HepG2 (cell line): ENCODE measurements at regions not wholly inside any gene's neighbourhood (a gene's known extent, or its start where the extent isn't known, plus 50 kb on each side); places are given as distances from the start of the nearest gene placed in this dataset.

Experiments
- ATAC-seq: fragments of 200-7000 bp; cut with Tn5 transposase; 3 replicates; pipeline ENCODE4 v1.9.1; 2020; ENCODE audit warnings: mild to moderate bottlenecking, moderate library complexity
- BruUV-seq: library from RNA; stranded (reverse); fragments of 400-500 nt; replicated peaks from 2 replicates; lab custom pipeline; 2021; lab: Mats Ljungman, UMichigan
- CTCF ChIA-PET: fragments of 300-600 bp; formaldehyde crosslinking; extraction: SDS; loops from one replicate; lab custom pipeline; 2021; ENCODE audit warnings: low total read pairs, inconsistent platforms, low intra/inter-chr PET ratio; lab: Yijun Ruan, JAX
- POLR2A ChIA-PET: fragments of 350-600 bp; sonication (Branson Sonifier 250); formaldehyde crosslinking; loops from one replicate; lab custom pipeline; 2020; ENCODE audit warnings: antibody characterized with exemption, inconsistent platforms; lab: Yijun Ruan, JAX
- DNase-seq: peaks from one replicate; pipeline ENCODE4 v3.0.0-alpha.2; 2015; ENCODE audit warnings: low spot score
- FAIRE-seq: peaks from 3 replicates; lab custom pipeline; 2011; peaks lifted over from hg19 to GRCh38; lab: Jason Lieb, UNC
- H2AFZ ChIP-seq: one replicate; pipeline ENCODE4 v1.6.1; 2011; ENCODE audit warnings: low read length, inconsistent platforms
- H3K27ac ChIP-seq: fragments of 300-600 bp; 3 replicates; pipeline ENCODE4 v1.8.0; 2011; ENCODE audit warnings: mixed run types, mild to moderate bottlenecking, mixed read lengths, low read length, inconsistent platforms; ENCODE audit not compliant: insufficient read depth; ENCODE audit errors: extremely low read length
- H3K27me3 ChIP-seq, 2 experiments: fragments of 200-600 bp in 1 of 2; 2 replicates in 1 of 2; 3 replicates in 1 of 2; pipeline versions ENCODE4 v1.6.0 to v1.8.0; 2011; ENCODE audit warnings: low read length in 2 of 2, mild to moderate bottlenecking in 2 of 2, moderate library complexity in 2 of 2, inconsistent platforms in 1 of 2; ENCODE audit not compliant: insufficient read depth in 2 of 2, control insufficient read depth in 1 of 2
- H3K36me3 ChIP-seq, 2 experiments: fragments of 200-600 bp in 1 of 2; replicated peaks in 1 of 2; 2 replicates in 1 of 2; 3 replicates in 1 of 2; pipeline versions ENCODE4 v1.5.1 to v1.8.0; 2011; ENCODE audit warnings: low read length in 2 of 2, inconsistent platforms in 1 of 2; ENCODE audit not compliant: insufficient read depth in 2 of 2, control insufficient read depth in 1 of 2
- H3K4me1 ChIP-seq: 2 replicates; pipeline ENCODE4 v1.5.1; 2012; ENCODE audit warnings: low read length, inconsistent platforms; ENCODE audit not compliant: insufficient read depth
- H3K4me2 ChIP-seq: 2 replicates; pipeline ENCODE4 v1.6.0; 2011; ENCODE audit warnings: low read depth, low read length, inconsistent platforms
- H3K4me3 ChIP-seq, 3 experiments: fragments of 200-600 bp in 1 of 3; sonication (generic), shearing (Covaris generic) in 1 of 3; replicated peaks in 1 of 3; 2 replicates each; pipeline ENCODE4 v1.5.1; 2011 to 2016; ENCODE audit warnings: low read length in 3 of 3, inconsistent platforms in 2 of 3, low read depth in 2 of 3, mild to moderate bottlenecking in 2 of 3, control low read depth in 1 of 3, mixed read lengths in 1 of 3; ENCODE audit not compliant: insufficient read depth in 1 of 3
- H3K79me2 ChIP-seq: one replicate; pipeline ENCODE4 v1.6.1; 2011; ENCODE audit warnings: low read length, inconsistent platforms; ENCODE audit not compliant: insufficient read depth
- H3K9ac ChIP-seq: 2 replicates; pipeline ENCODE4 v1.6.0; 2011; ENCODE audit warnings: mild to moderate bottlenecking, low read depth, low read length, inconsistent platforms; ENCODE audit not compliant: insufficient read depth
- H3K9me3 ChIP-seq: 2 replicates; pipeline ENCODE4 v1.5.1; 2012; ENCODE audit warnings: mild to moderate bottlenecking, low read length
- H4K20me1 ChIP-seq: 2 replicates; pipeline ENCODE4 v1.6.0; 2011; ENCODE audit warnings: inconsistent platforms, mild to moderate bottlenecking, low read length, moderate library complexity; ENCODE audit not compliant: insufficient read depth
- CSRNP2 ChIP-seq: sonication (generic); formaldehyde crosslinking; conservative IDR thresholded peaks from 2 replicates; pipeline ENCODE4 v1.8.0; 2022; ENCODE audit warnings: low read depth, missing genetic modification reagents
- HNF4G ChIP-seq, 2 experiments: sonication (generic) in 1 of 2; formaldehyde crosslinking in 1 of 2; IDR thresholded peaks; 2 replicates each; pipeline versions ENCODE4 v1.4.0 to v1.6.1; 2011 to 2020; ENCODE audit warnings: borderline replicate concordance in 2 of 2, low read depth in 2 of 2, mild to moderate bottlenecking in 2 of 2, low read length in 1 of 2, missing genetic modification reagents in 1 of 2, moderate library complexity in 1 of 2
- PITX1 ChIP-seq: sonication (generic); formaldehyde crosslinking; IDR thresholded peaks from 2 replicates; pipeline ENCODE4 v1.5.1; 2020; ENCODE audit warnings: mild to moderate bottlenecking, missing genetic modification reagents
- ZNF652 ChIP-seq: IDR thresholded peaks from 2 replicates; pipeline ENCODE4 v1.6.1; 2016; ENCODE audit warnings: low read depth, borderline replicate concordance
- WGBS: methylation state at CpG from one replicate; pipeline ENCODE4 v1.1.6; 2017; ENCODE audit warnings: low lambda C conversion rate; 5-methylcytosine and 5-hydroxymethylcytosine counted together
- in situ Hi-C: cut with HindIII; loops from 2 replicates; pipeline ENCODE4 v1.10.0; 2017; ENCODE audit warnings: low pct_unique_long_range_greater_than_20kb; ENCODE audit not compliant: extremely low pct_ligation_motif_present
- intact Hi-C: fragments of 100-400 bp; cut with micrococcal nuclease; formaldehyde crosslinking; loops from one replicate; pipeline ENCODE4 v1.10.0; 2022; ENCODE audit not compliant: unreplicated experiment
- TF ChIP-seq, protein P1 (sequence below): sonication (generic); formaldehyde crosslinking; IDR thresholded peaks from 2 replicates; pipeline ENCODE4 v1.8.0; 2022; ENCODE audit warnings: mild to moderate bottlenecking, missing genetic modification reagents; ENCODE audit not compliant: insufficient replicate concordance
- TF ChIP-seq, protein P2 (sequence below): sonication (generic); formaldehyde crosslinking; IDR thresholded peaks from 2 replicates; pipeline ENCODE4 v1.5.0; 2020; ENCODE audit warnings: mild to moderate bottlenecking, missing genetic modification reagents, borderline replicate concordance

DNA sequence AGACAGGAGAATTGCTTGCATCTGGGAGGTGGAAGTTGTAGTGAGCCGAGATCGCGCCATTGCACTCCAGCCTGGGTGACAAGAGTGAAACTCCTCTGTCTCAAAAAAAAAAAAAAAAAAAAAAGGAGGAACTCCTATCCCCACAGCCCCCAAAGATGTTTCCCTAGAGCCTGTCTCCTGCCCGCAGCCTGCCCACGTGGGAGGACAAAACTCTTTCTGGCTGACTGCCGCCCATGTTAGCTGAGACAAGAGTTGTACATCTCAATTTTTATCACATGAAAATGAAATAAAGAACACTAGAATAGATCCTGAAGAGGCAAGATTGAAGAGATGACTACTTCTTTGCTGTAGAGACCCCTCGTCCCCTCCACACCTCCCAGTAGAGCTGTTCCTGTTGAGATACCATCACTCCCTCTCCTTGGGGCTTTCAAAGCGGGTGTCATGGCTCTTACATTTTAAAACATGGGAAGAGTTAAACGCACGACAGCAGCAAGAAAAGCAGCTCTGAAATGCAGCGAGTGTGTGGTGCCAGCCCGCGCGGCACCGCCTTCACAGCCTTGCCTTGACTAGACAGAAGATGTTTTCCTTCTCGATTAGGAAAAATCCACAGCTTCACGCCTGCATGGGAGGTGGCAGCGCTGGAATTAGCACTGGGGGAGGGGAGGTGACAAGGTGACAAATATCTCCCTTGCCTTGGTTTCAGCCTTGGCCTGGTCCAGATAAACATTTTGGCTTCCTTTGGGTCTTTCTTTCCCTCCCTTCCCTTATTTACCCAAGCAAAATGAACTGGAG, 253.4 kb upstream of the CSF3R start:
- Histone ChIP-seq H3K27ac (no peak overlapping the region), H4K20me1 (no peaks in the 10 kb centered on the region), H3K9ac (no peak overlapping the region), H3K9me3 (no peaks in the 10 kb centered on the region), H3K4me3 (no peak overlapping the region), H3K79me2 (no peaks in the 10 kb centered on the region), H3K27me3 (peaks cover 5 to 27% of the 10 kb centered on the region in 2 experiments; a peak in 3 of 5 replicates), H2AFZ (no peak overlapping the region), H3K4me2 (no peak overlapping the region), H3K4me1 (no peaks in the 10 kb centered on the region), H3K36me3 (no peaks in the 10 kb centered on the region)
- in situ Hi-C loops: no loop called here
- ChIA-PET POLR2A (no interaction called here), CTCF (no interaction called here)
- BruUV-seq: no TSS peak
- no peak for DNase-seq
- no peak for FAIRE-seq
- WGBS: 18% methylated on average over 15 of the region's 18 CpGs
- intact Hi-C loops: no loop called here
- ATAC-seq: no peak
- TF ChIP-seq HNF4G (IDR thresholded peaks at IDR 0.05; ENCODE audit: borderline replicate concordance, low read depth, low read length) (no peak), HNF4G (CRISPR knock-in tag; IDR thresholded peaks at IDR 0.05; ENCODE audit: borderline replicate concordance, low read depth) (no peak), CSRNP2 (CRISPR knock-in tag) (no peak), ZNF652 (CRISPR knock-in tag) (no peak), PITX1 (CRISPR knock-in tag) (no peak)
- TF ChIP-seq, protein P1, sequence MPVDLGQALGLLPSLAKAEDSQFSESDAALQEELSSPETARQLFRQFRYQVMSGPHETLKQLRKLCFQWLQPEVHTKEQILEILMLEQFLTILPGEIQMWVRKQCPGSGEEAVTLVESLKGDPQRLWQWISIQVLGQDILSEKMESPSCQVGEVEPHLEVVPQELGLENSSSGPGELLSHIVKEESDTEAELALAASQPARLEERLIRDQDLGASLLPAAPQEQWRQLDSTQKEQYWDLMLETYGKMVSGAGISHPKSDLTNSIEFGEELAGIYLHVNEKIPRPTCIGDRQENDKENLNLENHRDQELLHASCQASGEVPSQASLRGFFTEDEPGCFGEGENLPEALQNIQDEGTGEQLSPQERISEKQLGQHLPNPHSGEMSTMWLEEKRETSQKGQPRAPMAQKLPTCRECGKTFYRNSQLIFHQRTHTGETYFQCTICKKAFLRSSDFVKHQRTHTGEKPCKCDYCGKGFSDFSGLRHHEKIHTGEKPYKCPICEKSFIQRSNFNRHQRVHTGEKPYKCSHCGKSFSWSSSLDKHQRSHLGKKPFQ (CRISPR knock-in tag): no peak
- TF ChIP-seq, protein P2, sequence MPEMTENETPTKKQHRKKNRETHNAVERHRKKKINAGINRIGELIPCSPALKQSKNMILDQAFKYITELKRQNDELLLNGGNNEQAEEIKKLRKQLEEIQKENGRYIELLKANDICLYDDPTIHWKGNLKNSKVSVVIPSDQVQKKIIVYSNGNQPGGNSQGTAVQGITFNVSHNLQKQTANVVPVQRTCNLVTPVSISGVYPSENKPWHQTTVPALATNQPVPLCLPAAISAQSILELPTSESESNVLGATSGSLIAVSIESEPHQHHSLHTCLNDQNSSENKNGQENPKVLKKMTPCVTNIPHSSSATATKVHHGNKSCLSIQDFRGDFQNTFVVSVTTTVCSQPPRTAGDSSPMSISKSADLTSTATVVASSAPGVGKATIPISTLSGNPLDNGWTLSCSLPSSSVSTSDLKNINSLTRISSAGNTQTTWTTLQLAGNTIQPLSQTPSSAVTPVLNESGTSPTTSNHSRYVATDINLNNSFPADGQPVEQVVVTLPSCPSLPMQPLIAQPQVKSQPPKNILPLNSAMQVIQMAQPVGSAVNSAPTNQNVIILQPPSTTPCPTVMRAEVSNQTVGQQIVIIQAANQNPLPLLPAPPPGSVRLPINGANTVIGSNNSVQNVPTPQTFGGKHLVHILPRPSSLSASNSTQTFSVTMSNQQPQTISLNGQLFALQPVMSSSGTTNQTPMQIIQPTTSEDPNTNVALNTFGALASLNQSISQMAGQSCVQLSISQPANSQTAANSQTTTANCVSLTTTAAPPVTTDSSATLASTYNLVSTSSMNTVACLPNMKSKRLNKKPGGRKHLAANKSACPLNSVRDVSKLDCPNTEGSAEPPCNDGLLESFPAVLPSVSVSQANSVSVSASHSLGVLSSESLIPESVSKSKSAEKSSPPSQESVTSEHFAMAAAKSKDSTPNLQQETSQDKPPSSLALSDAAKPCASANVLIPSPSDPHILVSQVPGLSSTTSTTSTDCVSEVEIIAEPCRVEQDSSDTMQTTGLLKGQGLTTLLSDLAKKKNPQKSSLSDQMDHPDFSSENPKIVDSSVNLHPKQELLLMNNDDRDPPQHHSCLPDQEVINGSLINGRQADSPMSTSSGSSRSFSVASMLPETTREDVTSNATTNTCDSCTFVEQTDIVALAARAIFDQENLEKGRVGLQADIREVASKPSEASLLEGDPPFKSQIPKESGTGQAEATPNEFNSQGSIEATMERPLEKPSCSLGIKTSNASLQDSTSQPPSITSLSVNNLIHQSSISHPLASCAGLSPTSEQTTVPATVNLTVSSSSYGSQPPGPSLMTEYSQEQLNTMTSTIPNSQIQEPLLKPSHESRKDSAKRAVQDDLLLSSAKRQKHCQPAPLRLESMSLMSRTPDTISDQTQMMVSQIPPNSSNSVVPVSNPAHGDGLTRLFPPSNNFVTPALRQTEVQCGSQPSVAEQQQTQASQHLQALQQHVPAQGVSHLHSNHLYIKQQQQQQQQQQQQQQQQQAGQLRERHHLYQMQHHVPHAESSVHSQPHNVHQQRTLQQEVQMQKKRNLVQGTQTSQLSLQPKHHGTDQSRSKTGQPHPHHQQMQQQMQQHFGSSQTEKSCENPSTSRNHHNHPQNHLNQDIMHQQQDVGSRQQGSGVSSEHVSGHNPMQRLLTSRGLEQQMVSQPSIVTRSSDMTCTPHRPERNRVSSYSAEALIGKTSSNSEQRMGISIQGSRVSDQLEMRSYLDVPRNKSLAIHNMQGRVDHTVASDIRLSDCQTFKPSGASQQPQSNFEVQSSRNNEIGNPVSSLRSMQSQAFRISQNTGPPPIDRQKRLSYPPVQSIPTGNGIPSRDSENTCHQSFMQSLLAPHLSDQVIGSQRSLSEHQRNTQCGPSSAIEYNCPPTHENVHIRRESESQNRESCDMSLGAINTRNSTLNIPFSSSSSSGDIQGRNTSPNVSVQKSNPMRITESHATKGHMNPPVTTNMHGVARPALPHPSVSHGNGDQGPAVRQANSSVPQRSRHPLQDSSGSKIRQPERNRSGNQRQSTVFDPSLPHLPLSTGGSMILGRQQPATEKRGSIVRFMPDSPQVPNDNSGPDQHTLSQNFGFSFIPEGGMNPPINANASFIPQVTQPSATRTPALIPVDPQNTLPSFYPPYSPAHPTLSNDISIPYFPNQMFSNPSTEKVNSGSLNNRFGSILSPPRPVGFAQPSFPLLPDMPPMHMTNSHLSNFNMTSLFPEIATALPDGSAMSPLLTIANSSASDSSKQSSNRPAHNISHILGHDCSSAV (CRISPR knock-in tag): no peak
